ENCODE measurements at regions not wholly inside any gene's neighbourhood (a gene's known extent, or its start where the extent isn't known, plus 50 kb on each side); places are given as distances from the start of the nearest gene placed in this dataset.

- peak; percentile 85 for TF ChIP-seq ERF (CRISPR knock-in tag; IDR thresholded peaks at IDR 0.05)
- no peak; the same call in 1 of the 2 replicates for TF ChIP-seq NBN (IDR thresholded peaks at IDR 0.05; ENCODE audit: low read depth)
- TF ChIP-seq ZBTB2 (IDR thresholded peaks at IDR 0.05): no peak
- no peak for TF ChIP-seq SRSF9 (IDR thresholded peaks at IDR 0.05; ENCODE audit: borderline replicate concordance, low read depth, low read length)
- TF ChIP-seq ZNF609 (CRISPR knock-in tag; IDR thresholded peaks at IDR 0.05; ENCODE audit: borderline replicate concordance): no peak
- TF ChIP-seq NFIC (IDR thresholded peaks at IDR 0.05): no peak
- peak; percentile 83 for TF ChIP-seq ZNF75A (CRISPR knock-in tag; IDR thresholded peaks at IDR 0.05)
- TF ChIP-seq CXXC5 (CRISPR knock-in tag; IDR thresholded peaks at IDR 0.05): peak; percentile 88
- no peak for TF ChIP-seq RBM15 (IDR thresholded peaks at IDR 0.05; ENCODE audit: insufficient read depth, low read length)
- no peak for TF ChIP-seq TSC22D4 (tag; IDR thresholded peaks at IDR 0.05)
- TF ChIP-seq ZNF780A (CRISPR knock-in tag; IDR thresholded peaks at IDR 0.05): peak; percentile 88
- TF ChIP-seq ZNF311 (CRISPR knock-in tag; IDR thresholded peaks at IDR 0.05): peak; percentile 91
- TF ChIP-seq GABPA (tag; conservative IDR thresholded peaks at IDR 0.05; ENCODE audit: low read depth): peak; percentile 40; the same call in 1 of the 2 replicates
- TF ChIP-seq POLR3G (IDR thresholded peaks at IDR 0.05; ENCODE audit: extremely low read depth, insufficient read length, insufficient replicate concordance): no peak
- TF ChIP-seq ZKSCAN8 (CRISPR knock-in tag; IDR thresholded peaks at IDR 0.05): peak; percentile 77
- TF ChIP-seq TOE1 (IDR thresholded peaks at IDR 0.05; ENCODE audit: borderline replicate concordance): peak; percentile 87
- no peak for TF ChIP-seq TOE1 (CRISPR knock-in tag; IDR thresholded peaks at IDR 0.05; ENCODE audit: borderline replicate concordance, low read depth)
- TF ChIP-seq NR4A1 (CRISPR knock-in tag; IDR thresholded peaks at IDR 0.05): peak; percentile 90; the same call in 1 of the 2 replicates
- peak; percentile 98 for TF ChIP-seq NR4A1 (tag; IDR thresholded peaks at IDR 0.05)
- TF ChIP-seq ZNF584 (CRISPR knock-in tag; IDR thresholded peaks at IDR 0.05; ENCODE audit: low read depth): peak; percentile 99
- TF ChIP-seq SRF (CRISPR knock-in tag; IDR thresholded peaks at IDR 0.05): 0 out of 4 replicates have a peak, but pooled peaks of 1 of the 2 experiments have one; percentile 53
- TF ChIP-seq ILF3 (IDR thresholded peaks at IDR 0.05; ENCODE audit: borderline replicate concordance): no peak
- no peak for TF ChIP-seq XRCC4 (IDR thresholded peaks at IDR 0.05; ENCODE audit: extremely low read depth, insufficient read depth, insufficient read length)
Measured at GRCh38 chr3:135513106-135514059, 452.1 kb upstream of the PPP2R3A start (continued).

Measured in K562 (cell line).